MCF 10A (cell line): ENCODE measurements at regions not wholly inside any gene's neighbourhood (a gene's known extent, or its start where the extent isn't known, plus 50 kb on each side); places are given as distances from the start of the nearest gene placed in this dataset.

Source experiments
- BruUV-seq: library from RNA; stranded (reverse); fragments of 400-500 nt; replicated peaks from 2 replicates; lab custom pipeline; 2021; lab: Mats Ljungman, UMichigan
- CTCF ChIA-PET: fragments of 300-600 bp; sonication (Branson Sonifier 250); formaldehyde crosslinking; extraction: SDS; loops from one replicate; lab custom pipeline; 2021; ENCODE audit warnings: antibody characterized with exemption, inconsistent platforms; lab: Yijun Ruan, JAX
- POLR2A ChIA-PET: fragments of 300-600, 350-650 bp; sonication (Branson Sonifier 250); formaldehyde crosslinking; extraction: SDS; loops from one replicate; lab custom pipeline; 2020; ENCODE audit warnings: antibody characterized with exemption, inconsistent platforms; lab: Yijun Ruan, JAX
- DNase-seq: peaks from one replicate; pipeline ENCODE4 v3.0.0-alpha.2; 2018; ENCODE audit not compliant: unreplicated experiment
- H3K27ac Mint-ChIP-seq: one replicate; pipeline ENCODE4 v1.8.0; 2022; ENCODE audit warnings: mild to moderate bottlenecking, low read depth, mixed read lengths; ENCODE audit not compliant: unreplicated experiment
- H3K27me3 Mint-ChIP-seq: one replicate; pipeline ENCODE4 v1.8.0; 2022; ENCODE audit warnings: mixed read lengths; ENCODE audit not compliant: insufficient read depth, unreplicated experiment
- H3K36me3 Mint-ChIP-seq: one replicate; pipeline ENCODE4 v1.8.0; 2022; ENCODE audit warnings: mild to moderate bottlenecking, moderate library complexity, mixed read lengths; ENCODE audit not compliant: insufficient read depth, unreplicated experiment
- H3K4me1 Mint-ChIP-seq: one replicate; pipeline ENCODE4 v1.8.0; 2022; ENCODE audit warnings: mixed read lengths; ENCODE audit not compliant: insufficient read depth, unreplicated experiment
- H3K4me3 Mint-ChIP-seq: one replicate; pipeline ENCODE4 v1.8.0; 2022; ENCODE audit warnings: mild to moderate bottlenecking, moderate library complexity, mixed read lengths; ENCODE audit not compliant: unreplicated experiment
- H3K9me3 Mint-ChIP-seq: one replicate; pipeline ENCODE4 v1.8.0; 2022; ENCODE audit warnings: mixed read lengths; ENCODE audit not compliant: unreplicated experiment
- intact Hi-C: fragments of 100-400 bp; cut with micrococcal nuclease; formaldehyde crosslinking; loops from 2 replicates; pipeline ENCODE4 v1.14.1; 2022
- TF ChIP-seq, protein P1 (sequence below): fragments of 200-600 bp; IDR thresholded peaks from one replicate; pipeline ENCODE4 v1.8.0; 2022; ENCODE audit warnings: antibody characterized with exemption, mild to moderate bottlenecking; ENCODE audit not compliant: unreplicated experiment

DNA sequence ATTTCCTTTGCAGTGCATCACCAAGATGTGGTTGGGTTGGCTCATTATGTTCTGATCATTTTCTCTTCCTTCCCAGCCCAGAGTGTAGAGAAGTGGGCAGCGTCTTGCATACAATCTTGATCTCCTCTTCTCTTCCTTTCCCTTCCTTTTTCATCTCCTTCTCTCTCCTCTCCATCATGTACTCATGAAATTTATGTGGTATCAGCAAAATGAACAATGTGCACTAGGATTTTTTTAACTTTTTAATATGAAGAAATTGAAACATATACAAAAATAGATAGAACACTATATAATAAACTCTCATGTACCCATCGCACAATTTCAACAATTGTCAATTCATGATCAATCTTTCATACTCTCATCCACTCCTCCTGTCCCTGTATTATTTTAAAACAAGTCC is 593.5 kb downstream of the BCOR start:
- H3K36me3 Mint-ChIP-seq: no peaks in the 10 kb centered on the region
- H3K9me3 Mint-ChIP-seq: peaks cover 7% of the 10 kb centered on the region
- POLR2A ChIA-PET: no interaction called here
- DNase-seq: no peak
- CTCF ChIA-PET: no interaction called here
- H3K4me3 Mint-ChIP-seq: no peak overlapping the region
- intact Hi-C loops: no loop called here
- no TSS peak for BruUV-seq
- H3K27me3 Mint-ChIP-seq: peaks cover 38% of the 10 kb centered on the region
- no peak overlapping the region for H3K27ac Mint-ChIP-seq
- no peaks in the 10 kb centered on the region for H3K4me1 Mint-ChIP-seq
- TF ChIP-seq, protein P1, sequence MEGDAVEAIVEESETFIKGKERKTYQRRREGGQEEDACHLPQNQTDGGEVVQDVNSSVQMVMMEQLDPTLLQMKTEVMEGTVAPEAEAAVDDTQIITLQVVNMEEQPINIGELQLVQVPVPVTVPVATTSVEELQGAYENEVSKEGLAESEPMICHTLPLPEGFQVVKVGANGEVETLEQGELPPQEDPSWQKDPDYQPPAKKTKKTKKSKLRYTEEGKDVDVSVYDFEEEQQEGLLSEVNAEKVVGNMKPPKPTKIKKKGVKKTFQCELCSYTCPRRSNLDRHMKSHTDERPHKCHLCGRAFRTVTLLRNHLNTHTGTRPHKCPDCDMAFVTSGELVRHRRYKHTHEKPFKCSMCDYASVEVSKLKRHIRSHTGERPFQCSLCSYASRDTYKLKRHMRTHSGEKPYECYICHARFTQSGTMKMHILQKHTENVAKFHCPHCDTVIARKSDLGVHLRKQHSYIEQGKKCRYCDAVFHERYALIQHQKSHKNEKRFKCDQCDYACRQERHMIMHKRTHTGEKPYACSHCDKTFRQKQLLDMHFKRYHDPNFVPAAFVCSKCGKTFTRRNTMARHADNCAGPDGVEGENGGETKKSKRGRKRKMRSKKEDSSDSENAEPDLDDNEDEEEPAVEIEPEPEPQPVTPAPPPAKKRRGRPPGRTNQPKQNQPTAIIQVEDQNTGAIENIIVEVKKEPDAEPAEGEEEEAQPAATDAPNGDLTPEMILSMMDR: no peak

DNA sequence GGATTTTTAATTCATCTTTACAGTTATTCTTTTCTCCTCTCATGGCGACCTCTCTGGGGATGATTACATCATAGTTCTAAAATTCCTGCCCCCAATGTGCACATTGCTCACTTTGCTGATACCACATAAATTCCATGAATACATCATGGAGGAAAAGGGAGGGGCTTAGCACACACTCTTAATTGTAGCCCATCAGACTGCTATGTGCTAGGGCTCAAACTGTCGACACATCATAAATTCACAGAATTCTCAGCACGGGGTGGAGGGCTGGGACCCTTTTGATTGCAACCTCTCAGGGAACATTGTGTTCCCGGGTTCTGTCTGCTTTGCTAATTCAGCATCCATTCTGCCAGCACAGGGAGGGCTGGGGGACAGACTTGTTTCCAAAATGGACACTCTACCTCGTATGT is 592.9 kb downstream of the BCOR start:
- H3K4me1 Mint-ChIP-seq: no peaks in the 10 kb centered on the region
- CTCF ChIA-PET: no interaction called here
- H3K4me3 Mint-ChIP-seq: no peak overlapping the region
- TF ChIP-seq, protein P1: no peak
- H3K9me3 Mint-ChIP-seq: peaks cover 8% of the 10 kb centered on the region
- intact Hi-C loops: no loop called here
- no peaks in the 10 kb centered on the region for H3K36me3 Mint-ChIP-seq
- DNase-seq: no peak
- BruUV-seq: no TSS peak
- H3K27ac Mint-ChIP-seq: no peak overlapping the region
- POLR2A ChIA-PET: no interaction called here
- H3K27me3 Mint-ChIP-seq: peaks cover 38% of the 10 kb centered on the region

DNA sequence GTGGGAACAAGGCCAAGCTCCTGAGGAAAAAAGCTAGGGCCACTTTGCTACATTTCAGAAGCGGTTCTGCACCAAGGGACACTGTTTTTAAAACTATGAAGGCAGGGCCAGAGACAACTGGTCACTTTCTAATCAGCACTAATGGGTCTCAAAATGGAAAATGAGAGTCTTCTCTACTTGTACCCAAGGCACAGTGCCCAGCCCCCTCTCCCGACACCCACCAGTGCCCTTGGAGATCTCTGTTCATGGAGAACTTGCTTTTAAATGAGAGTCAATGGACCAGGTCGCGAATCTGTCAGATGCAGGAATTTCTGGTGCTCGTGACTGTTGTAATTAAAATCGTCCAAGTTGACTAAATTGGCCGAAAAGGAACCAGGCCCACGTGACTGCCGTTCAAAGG is 591.6 kb downstream of the BCOR start:
- ChIA-PET POLR2A (no interaction called here), CTCF (no interaction called here)
- H3K4me3 Mint-ChIP-seq: no peak overlapping the region

DNA sequence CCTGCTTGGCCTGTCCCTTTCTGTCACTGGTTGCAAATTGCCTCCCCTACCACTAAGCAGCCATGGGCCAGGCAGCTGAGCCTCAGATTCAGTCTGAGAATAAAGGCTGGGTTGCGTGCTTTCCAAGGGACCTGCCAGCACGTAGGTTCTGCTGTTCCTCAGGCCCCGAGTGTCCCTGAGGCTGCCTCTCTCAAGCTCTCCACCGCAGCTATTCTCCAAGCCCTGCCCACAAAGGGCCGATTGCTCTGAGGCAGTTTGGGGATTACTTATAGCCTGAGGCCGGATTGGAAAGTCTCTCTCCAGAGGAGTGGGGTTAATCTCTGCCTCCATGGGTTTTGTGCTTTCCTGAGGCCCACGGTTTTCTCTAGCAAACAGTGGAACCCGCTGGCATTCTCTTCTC is 590.7 kb downstream of the BCOR start:
- Mint-ChIP-seq H3K27ac (no peak overlapping the region), H3K4me3 (no peak overlapping the region), H3K9me3 (peaks cover 15% of the 10 kb centered on the region), H3K27me3 (peaks cover 28% of the 10 kb centered on the region), H3K4me1 (no peaks in the 10 kb centered on the region), H3K36me3 (no peaks in the 10 kb centered on the region)
- no TSS peak for BruUV-seq
- ChIA-PET CTCF (interaction anchor here (0.6 to 0.8 kb wide), 2 partner anchors 201 to 310 kb away, joined by 3 to 4 read pairs; no protein-coding TSS in a partner anchor), POLR2A (no interaction called here)
- intact Hi-C loops: no loop called here
- TF ChIP-seq, protein P1: no peak
- no peak for DNase-seq

More for the DNA sequence above, 591.6 kb downstream of the BCOR start:
- TF ChIP-seq, protein P1: no peak
- no TSS peak for BruUV-seq
- no peak for DNase-seq
- no peaks in the 10 kb centered on the region for H3K36me3 Mint-ChIP-seq
- peaks cover 28% of the 10 kb centered on the region for H3K27me3 Mint-ChIP-seq
- H3K27ac Mint-ChIP-seq: no peak overlapping the region
- intact Hi-C loops: no loop called here
- no peaks in the 10 kb centered on the region for H3K4me1 Mint-ChIP-seq
- H3K9me3 Mint-ChIP-seq: peaks cover 15% of the 10 kb centered on the region
